Tibial nerve (tissue), 4 donors: ENCODE measurements at regions not wholly inside any gene's neighbourhood (a gene's known extent, or its start where the extent isn't known, plus 50 kb on each side); places are given as distances from the start of the nearest gene placed in this dataset.

ENCODE experiments used
- CTCF ChIP-seq, 5 experiments: fragments of 200-600 bp in 3 of 5; fragments of 450-650 bp in 2 of 5; sonication (generic) in 3 of 5; IDR thresholded peaks; one replicate each; pipeline ENCODE4 v1.5.1; 2016 to 2019; ENCODE audit warnings: antibody characterized with exemption in 5 of 5, mild to moderate bottlenecking in 3 of 5, moderate library complexity in 2 of 5
- EP300 ChIP-seq, 2 donors: sonication (generic); formaldehyde crosslinking; IDR thresholded peaks; one replicate each; pipeline ENCODE4 v1.6.1; 2017; ENCODE audit warnings: antibody characterized with exemption in 2 of 2, mild to moderate bottlenecking in 1 of 2
- POLR2A ChIP-seq, 2 donors: fragments of 450-650 bp; IDR thresholded peaks; one replicate each; pipeline ENCODE4 v1.6.1; 2017; ENCODE audit warnings: antibody characterized with exemption in 2 of 2, mild to moderate bottlenecking in 2 of 2, moderate library complexity in 2 of 2

GRCh38 chr20:19071902-19072498 is 140.4 kb upstream of the SLC24A3 start:
- no peak for TF ChIP-seq CTCF (IDR thresholded peaks at IDR 0.05)
- no peak for TF ChIP-seq POLR2A (IDR thresholded peaks at IDR 0.05)
- TF ChIP-seq EP300 (IDR thresholded peaks at IDR 0.05) = no peak
